HEK293T (cell line): ENCODE measurements at regions not wholly inside any gene's neighbourhood (a gene's known extent, or its start where the extent isn't known, plus 50 kb on each side); places are given as distances from the start of the nearest gene placed in this dataset.

Source experiments
- ARNT ChIP-seq: fragments of 450-650 bp; IDR thresholded peaks from 2 replicates; pipeline ENCODE4 v1.6.1; 2017; ENCODE audit warnings: mild to moderate bottlenecking
- BHLHE40 ChIP-seq: fragments of 450-650 bp; IDR thresholded peaks from 2 replicates; pipeline ENCODE4 v1.6.1; 2016; ENCODE audit warnings: mild to moderate bottlenecking, moderate library complexity, borderline replicate concordance
- ELF4 ChIP-seq: fragments of 450-650 bp; IDR thresholded peaks from 2 replicates; pipeline ENCODE4 v1.6.1; 2017; ENCODE audit warnings: antibody characterized with exemption
- FOXK2 ChIP-seq: fragments of 450-650 bp; IDR thresholded peaks from 2 replicates; pipeline ENCODE4 v1.6.1; 2016; ENCODE audit warnings: mild to moderate bottlenecking
- FOXM1 ChIP-seq: fragments of 450-650 bp; IDR thresholded peaks from 2 replicates; pipeline ENCODE4 v1.6.1; 2017; ENCODE audit warnings: mild to moderate bottlenecking, borderline replicate concordance
- HDGF ChIP-seq: fragments of 450-650 bp; IDR thresholded peaks from 2 replicates; pipeline ENCODE4 v1.6.1; 2017; ENCODE audit warnings: antibody characterized with exemption, borderline replicate concordance
- NFRKB ChIP-seq: fragments of 450-650 bp; IDR thresholded peaks from 2 replicates; pipeline ENCODE4 v1.6.1; 2016; ENCODE audit warnings: mild to moderate bottlenecking, moderate library complexity
- SP1 ChIP-seq: fragments of 450-650 bp; IDR thresholded peaks from 2 replicates; pipeline ENCODE4 v1.6.1; 2017
- SUZ12 ChIP-seq: fragments of 450-650 bp; IDR thresholded peaks from 2 replicates; pipeline ENCODE4 v1.6.1; 2016; ENCODE audit warnings: mild to moderate bottlenecking
- ZNF384 ChIP-seq: fragments of 450-650 bp; IDR thresholded peaks from 2 replicates; pipeline ENCODE4 v1.6.1; 2016

GRCh38 chr12:89166525-89166934 is 185.8 kb downstream of the DUSP6 start:
- TF ChIP-seq SP1 (no peak), FOXM1 (no peak), ELF4 (no peak), ZNF384 (no peak), NFRKB (no peak), BHLHE40 (no peak), FOXK2 (no peak), SUZ12 (no peak), ARNT (no peak), HDGF (no peak)
